Skeletal muscle cell (primary cell): ENCODE measurements at regions not wholly inside any gene's neighbourhood (a gene's known extent, or its start where the extent isn't known, plus 50 kb on each side); places are given as distances from the start of the nearest gene placed in this dataset.
"Not testable (repeated sequence)": the region's sequence is repeated elsewhere in the genome, so short reads cannot be mapped to it uniquely, and the experiment has no call there.

Experiments used
- DNase-seq: peaks from one replicate; pipeline ENCODE4 v3.0.0-alpha.2; 2010; ENCODE audit warnings: low read depth
- H3K4me3 ChIP-seq: 2 replicates; pipeline ENCODE4 v1.5.1; 2011; ENCODE audit warnings: low read depth, mild to moderate bottlenecking, control low read depth, low read length, moderate library complexity

- no peak for DNase-seq
- no peak overlapping the region for H3K4me3 ChIP-seq
Observed at GRCh38 chr1:116185161-116185701, 74.0 kb downstream of the MAB21L3 start.

- no peak for DNase-seq
- H3K4me3 ChIP-seq = no peak overlapping the region
Observed at GRCh38 chr1:116189481-116189880, 78.3 kb downstream of the MAB21L3 start.

GRCh38 chr1:116191294-116191693, 80.1 kb downstream of the MAB21L3 start:
- no peak for DNase-seq
- no peak overlapping the region for H3K4me3 ChIP-seq

GRCh38 chr1:116193768-116194167, 82.6 kb downstream of the MAB21L3 start:
- no peak for DNase-seq
- H3K4me3 ChIP-seq = no peak overlapping the region

GRCh38 chr1:116194568-116194967, 83.4 kb downstream of the MAB21L3 start:
- no peak overlapping the region for H3K4me3 ChIP-seq
- DNase-seq = no peak

- DNase-seq = no peak
Observed at GRCh38 chr1:116195077-116195868, 84.1 kb downstream of the MAB21L3 start.

GRCh38 chr1:116200343-116200742, 89.1 kb downstream of the MAB21L3 start:
- not testable (repeated sequence) for DNase-seq, H3K4me3 ChIP-seq

More at GRCh38 chr1:116195077-116195868, 84.1 kb downstream of the MAB21L3 start:
- no peak overlapping the region for H3K4me3 ChIP-seq

GRCh38 chr1:116201911-116202310, 90.7 kb downstream of the MAB21L3 start:
- no peak for DNase-seq
- H3K4me3 ChIP-seq = no peak overlapping the region

GRCh38 chr1:116203181-116203723, 92.1 kb downstream of the MAB21L3 start:
- no peak overlapping the region for H3K4me3 ChIP-seq
- no peak for DNase-seq

GRCh38 chr1:116203920-116204319, 92.7 kb downstream of the MAB21L3 start:
- H3K4me3 ChIP-seq = no peak overlapping the region
- no peak for DNase-seq

GRCh38 chr1:116205941-116206679, 94.9 kb downstream of the MAB21L3 start:
- no peak for DNase-seq
- no peak overlapping the region for H3K4me3 ChIP-seq

- H3K4me3 ChIP-seq = no peak overlapping the region
- DNase-seq = no peak
Observed at GRCh38 chr1:116207126-116207735, 96.0 kb downstream of the MAB21L3 start.

- DNase-seq = no peak
- H3K4me3 ChIP-seq = no peak overlapping the region
Observed at GRCh38 chr1:116208136-116208535, 96.9 kb downstream of the MAB21L3 start.

GRCh38 chr1:116211294-116211693, 100.1 kb downstream of the MAB21L3 start:
- H3K4me3 ChIP-seq = no peak overlapping the region
- no peak for DNase-seq

GRCh38 chr1:116218922-116219321, 107.7 kb downstream of the MAB21L3 start:
- H3K4me3 ChIP-seq = no peak overlapping the region
- no peak for DNase-seq

GRCh38 chr1:116219651-116220434, 108.6 kb downstream of the MAB21L3 start:
- H3K4me3 ChIP-seq = no peak overlapping the region
- DNase-seq = no peak

GRCh38 chr1:116224111-116224510, 112.9 kb downstream of the MAB21L3 start:
- no peak for DNase-seq
- no peak overlapping the region for H3K4me3 ChIP-seq

GRCh38 chr1:116224561-116224960, 113.4 kb downstream of the MAB21L3 start:
- H3K4me3 ChIP-seq = no peak overlapping the region
- no peak for DNase-seq

GRCh38 chr1:116226017-116226416, 114.8 kb downstream of the MAB21L3 start:
- no peak for DNase-seq
- H3K4me3 ChIP-seq = no peak overlapping the region
